ENCODE measurements at regions not wholly inside any gene's neighbourhood (a gene's known extent, or its start where the extent isn't known, plus 50 kb on each side); places are given as distances from the start of the nearest gene placed in this dataset.

GRCh38 chr11:15816260-15816871, 540.0 kb downstream of the SOX6 start:
- Histone ChIP-seq H2AFZ (ENCODE audit: low read depth, low read length, poor library complexity, severe bottlenecking) (no peak overlapping the region), H3K9me3 (ENCODE audit: control insufficient read depth in 1 of 2, insufficient read depth in 1 of 2, low read depth in 1 of 2, low read length in 2 of 2) (no peaks in the 10 kb centered on the region), H3K27ac (ENCODE audit: low read depth, low read length) (no peak overlapping the region), H3K36me3 (ENCODE audit: control insufficient read depth in 1 of 2, insufficient read depth in 2 of 2, low read length in 2 of 2) (no peaks in the 10 kb centered on the region), H3K4me2 (ENCODE audit: low read length) (no peak overlapping the region), H3K27me3 (ENCODE audit: insufficient read depth, low read length) (peaks cover 9% of the 10 kb centered on the region), H3K79me2 (ENCODE audit: insufficient read depth, low read length) (no peaks in the 10 kb centered on the region), H3K9ac (ENCODE audit: low read length) (no peak overlapping the region), H3K9me2 (ENCODE audit: insufficient read depth) (no peaks in the 10 kb centered on the region), H3K4me1 (ENCODE audit: control insufficient read depth in 1 of 2, insufficient read depth in 2 of 2, low read length in 2 of 2) (no peaks in the 10 kb centered on the region), H4K20me1 (ENCODE audit: insufficient read depth) (no peaks in the 10 kb centered on the region), H3K4me3 (replicated peaks in 1 of 2; ENCODE audit: low read depth in 1 of 2, low read length in 2 of 2) (no peak overlapping the region)
- CTCF ChIA-PET, result no interaction called here
- RAD21 ChIA-PET (ENCODE audit: low non-redundant PET in 1 of 2, low total read pairs in 2 of 2, uncharacterized antibody in 2 of 2, unreplicated experiment in 2 of 2), result no interaction called here
- no TSS peak for BruUV-seq (replicated peaks)
- ATAC-seq, result no peak
- TF ChIP-seq ZFX (IDR thresholded peaks at IDR 0.05) (no peak), JUND (IDR thresholded peaks at IDR 0.05) (no peak), RAD21 (IDR thresholded peaks at IDR 0.05; ENCODE audit: low read depth) (no peak), EZH2 (IDR thresholded peaks at IDR 0.05) (no peak), EZH2phosphoT487 (IDR thresholded peaks at IDR 0.05; ENCODE audit: borderline replicate concordance) (no peak), REST (IDR thresholded peaks at IDR 0.05; ENCODE audit: low read depth) (no peak), POLR2A (IDR thresholded peaks at IDR 0.05; ENCODE audit: borderline replicate concordance, extremely low read depth, insufficient read depth, insufficient read length) (no peak), ZNF274 (IDR thresholded peaks at IDR 0.05; ENCODE audit: low read depth, low read length) (no peak), POLR2AphosphoS5 (IDR thresholded peaks at IDR 0.05; ENCODE audit: low read depth, low read length) (no peak), ZBTB33 (IDR thresholded peaks at IDR 0.05; ENCODE audit: extremely low read depth, insufficient replicate concordance, low read length) (no peak), SIN3A (IDR thresholded peaks at IDR 0.05; ENCODE audit: low read depth) (no peak), EGR1 (IDR thresholded peaks at IDR 0.05; ENCODE audit: low read depth) (no peak), CEBPB (IDR thresholded peaks at IDR 0.05; ENCODE audit: low read depth) (no peak), MAX (IDR thresholded peaks at IDR 0.05) (no peak), SRF (IDR thresholded peaks at IDR 0.05; ENCODE audit: low read depth) (no peak), FOSL1 (IDR thresholded peaks at IDR 0.05; ENCODE audit: low read depth) (no peak), SP1 (IDR thresholded peaks at IDR 0.05; ENCODE audit: low read depth) (no peak)
- TF ChIP-seq, protein P1, sequence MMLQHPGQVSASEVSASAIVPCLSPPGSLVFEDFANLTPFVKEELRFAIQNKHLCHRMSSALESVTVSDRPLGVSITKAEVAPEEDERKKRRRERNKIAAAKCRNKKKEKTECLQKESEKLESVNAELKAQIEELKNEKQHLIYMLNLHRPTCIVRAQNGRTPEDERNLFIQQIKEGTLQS (IDR thresholded peaks at IDR 0.05), result no peak
- TF ChIP-seq, protein P2, sequence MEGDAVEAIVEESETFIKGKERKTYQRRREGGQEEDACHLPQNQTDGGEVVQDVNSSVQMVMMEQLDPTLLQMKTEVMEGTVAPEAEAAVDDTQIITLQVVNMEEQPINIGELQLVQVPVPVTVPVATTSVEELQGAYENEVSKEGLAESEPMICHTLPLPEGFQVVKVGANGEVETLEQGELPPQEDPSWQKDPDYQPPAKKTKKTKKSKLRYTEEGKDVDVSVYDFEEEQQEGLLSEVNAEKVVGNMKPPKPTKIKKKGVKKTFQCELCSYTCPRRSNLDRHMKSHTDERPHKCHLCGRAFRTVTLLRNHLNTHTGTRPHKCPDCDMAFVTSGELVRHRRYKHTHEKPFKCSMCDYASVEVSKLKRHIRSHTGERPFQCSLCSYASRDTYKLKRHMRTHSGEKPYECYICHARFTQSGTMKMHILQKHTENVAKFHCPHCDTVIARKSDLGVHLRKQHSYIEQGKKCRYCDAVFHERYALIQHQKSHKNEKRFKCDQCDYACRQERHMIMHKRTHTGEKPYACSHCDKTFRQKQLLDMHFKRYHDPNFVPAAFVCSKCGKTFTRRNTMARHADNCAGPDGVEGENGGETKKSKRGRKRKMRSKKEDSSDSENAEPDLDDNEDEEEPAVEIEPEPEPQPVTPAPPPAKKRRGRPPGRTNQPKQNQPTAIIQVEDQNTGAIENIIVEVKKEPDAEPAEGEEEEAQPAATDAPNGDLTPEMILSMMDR (IDR thresholded peaks at IDR 0.05 in 2 of 3, conservative IDR thresholded peaks at IDR 0.05 in 1 of 3; ENCODE audit: borderline replicate concordance in 1 of 3, insufficient read depth in 1 of 3, low read depth in 2 of 3, low read length in 2 of 3), result no peak
- DNase-seq (ENCODE audit: low read depth, low spot score), result no peak
- POLR2A ChIA-PET, result no interaction called here
- intact Hi-C loops (cut with micrococcal nuclease), result loop anchor here (10.0 kb wide), 1 partner anchor 798 kb away; no protein-coding TSS in a partner anchor

Measured in HCT116 (cell line).